GM06990 (cell line): ENCODE measurements at regions not wholly inside any gene's neighbourhood (a gene's known extent, or its start where the extent isn't known, plus 50 kb on each side); places are given as distances from the start of the nearest gene placed in this dataset.

ENCODE experiments used
- DNase-seq: peaks from one replicate; pipeline ENCODE4 v3.0.0-alpha.2; 2011; ENCODE audit not compliant: insufficient read length; ENCODE audit errors: extremely low read depth
- H3K27me3 ChIP-seq: replicated peaks from 2 replicates; pipeline ENCODE4 v1.6.0; 2011; ENCODE audit warnings: low read length; ENCODE audit not compliant: control insufficient read depth, insufficient read depth
- H3K36me3 ChIP-seq: 2 replicates; pipeline ENCODE4 v1.5.1; 2011; ENCODE audit warnings: low read length; ENCODE audit not compliant: control insufficient read depth, insufficient read depth
- H3K4me3 ChIP-seq: replicated peaks from 2 replicates; pipeline ENCODE4 v1.5.1; 2011; ENCODE audit warnings: low read depth, mild to moderate bottlenecking, control low read depth, low read length
- TF ChIP-seq, protein P1 (sequence below): IDR thresholded peaks from 2 replicates; pipeline ENCODE4 v1.5.1; 2011; ENCODE audit warnings: low read length, control low read depth, mild to moderate bottlenecking, inconsistent platforms; ENCODE audit not compliant: insufficient read depth, poor library complexity, severe bottlenecking

DNA sequence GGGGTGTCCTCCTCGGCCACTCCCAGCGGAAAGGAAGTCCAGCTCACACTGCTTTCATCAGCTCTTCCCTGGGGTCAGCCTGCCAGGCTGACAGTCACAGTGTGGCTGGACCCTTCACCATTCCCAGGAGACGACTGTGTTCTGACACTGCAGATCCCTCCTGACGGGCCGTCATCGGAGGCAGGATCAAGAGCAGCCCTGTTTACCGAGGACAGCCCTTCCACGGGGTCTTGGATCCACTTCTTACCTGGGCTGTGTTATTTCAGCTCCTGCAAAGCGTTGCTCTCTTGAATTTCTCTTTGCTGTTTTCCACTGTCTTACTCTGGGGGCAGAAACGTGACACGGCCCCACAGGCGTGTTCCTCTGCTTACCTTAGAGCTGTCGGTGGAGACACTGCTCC lies 149.9 kb upstream of the SOX1 start:
- no peaks in the 10 kb centered on the region for H3K27me3 ChIP-seq
- H3K4me3 ChIP-seq: no peak overlapping the region
- no peaks in the 10 kb centered on the region for H3K36me3 ChIP-seq
- TF ChIP-seq, protein P1, sequence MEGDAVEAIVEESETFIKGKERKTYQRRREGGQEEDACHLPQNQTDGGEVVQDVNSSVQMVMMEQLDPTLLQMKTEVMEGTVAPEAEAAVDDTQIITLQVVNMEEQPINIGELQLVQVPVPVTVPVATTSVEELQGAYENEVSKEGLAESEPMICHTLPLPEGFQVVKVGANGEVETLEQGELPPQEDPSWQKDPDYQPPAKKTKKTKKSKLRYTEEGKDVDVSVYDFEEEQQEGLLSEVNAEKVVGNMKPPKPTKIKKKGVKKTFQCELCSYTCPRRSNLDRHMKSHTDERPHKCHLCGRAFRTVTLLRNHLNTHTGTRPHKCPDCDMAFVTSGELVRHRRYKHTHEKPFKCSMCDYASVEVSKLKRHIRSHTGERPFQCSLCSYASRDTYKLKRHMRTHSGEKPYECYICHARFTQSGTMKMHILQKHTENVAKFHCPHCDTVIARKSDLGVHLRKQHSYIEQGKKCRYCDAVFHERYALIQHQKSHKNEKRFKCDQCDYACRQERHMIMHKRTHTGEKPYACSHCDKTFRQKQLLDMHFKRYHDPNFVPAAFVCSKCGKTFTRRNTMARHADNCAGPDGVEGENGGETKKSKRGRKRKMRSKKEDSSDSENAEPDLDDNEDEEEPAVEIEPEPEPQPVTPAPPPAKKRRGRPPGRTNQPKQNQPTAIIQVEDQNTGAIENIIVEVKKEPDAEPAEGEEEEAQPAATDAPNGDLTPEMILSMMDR: no peak
- DNase-seq: no peak

DNA sequence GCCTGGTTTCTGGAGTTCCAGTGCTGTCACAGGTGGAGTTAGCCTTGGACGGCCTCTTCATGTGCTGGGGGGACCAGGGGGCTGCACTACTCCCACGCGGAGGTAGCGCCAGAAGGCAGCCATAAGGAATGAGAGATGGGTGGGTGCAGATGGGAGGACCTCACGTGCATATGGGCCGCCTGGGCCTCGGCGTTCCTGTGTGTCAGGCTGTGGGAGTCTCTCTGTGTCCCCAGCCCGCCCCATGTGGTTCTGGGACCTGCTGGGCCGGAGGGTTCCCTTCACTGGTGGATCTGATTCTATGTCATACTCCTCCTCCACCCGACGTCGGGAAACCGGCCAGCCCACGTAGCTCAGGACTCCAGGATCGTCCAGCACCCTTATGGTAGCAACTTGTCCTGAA lies 149.0 kb upstream of the SOX1 start:
- DNase-seq: no peak
- Histone ChIP-seq H3K36me3 (no peaks in the 10 kb centered on the region), H3K27me3 (no peaks in the 10 kb centered on the region), H3K4me3 (no peak overlapping the region)
- TF ChIP-seq, protein P1: no peak

DNA sequence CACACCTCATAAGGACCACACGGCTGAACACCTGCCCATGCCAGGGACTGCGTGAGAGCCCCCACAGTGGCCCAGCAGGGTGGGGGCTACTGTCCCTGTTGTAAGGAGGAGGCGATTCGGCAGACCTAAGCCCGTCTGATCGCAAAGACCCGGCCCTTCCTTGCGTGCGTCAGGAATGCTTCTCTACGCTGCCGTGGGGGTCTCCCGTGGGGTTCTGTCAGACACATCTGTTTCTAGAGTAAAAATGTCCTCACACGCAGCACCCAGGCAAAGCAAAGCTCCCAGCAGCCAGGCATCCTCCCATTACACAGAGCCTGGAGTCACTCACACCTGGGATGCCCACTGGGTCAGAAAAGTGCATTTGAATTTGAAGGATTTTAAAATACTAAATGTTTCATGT lies 147.7 kb upstream of the SOX1 start:
- TF ChIP-seq, protein P1: no peak
- H3K27me3 ChIP-seq: no peaks in the 10 kb centered on the region

DNA sequence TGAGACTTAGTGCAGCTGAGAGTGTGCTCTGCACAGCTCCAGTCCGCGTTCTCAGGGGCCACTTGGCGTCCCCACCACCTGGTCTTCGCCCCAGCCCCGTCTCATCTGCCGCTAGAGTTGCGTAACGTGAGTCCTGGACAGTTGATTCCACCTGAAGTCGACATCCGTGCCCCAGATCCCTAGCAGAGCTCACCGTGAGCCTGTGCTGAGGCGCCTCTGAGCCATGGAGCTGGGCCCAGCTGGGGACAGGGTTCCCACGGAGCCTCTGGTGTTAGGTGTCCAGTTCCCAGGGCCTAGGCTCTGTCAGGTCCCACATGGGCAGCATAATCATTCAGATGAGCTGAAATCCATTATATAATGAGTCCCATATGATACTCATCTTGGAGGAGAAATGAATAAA lies 147.1 kb upstream of the SOX1 start:
- H3K4me3 ChIP-seq: no peak overlapping the region
- TF ChIP-seq, protein P1: no peak
- H3K27me3 ChIP-seq: no peaks in the 10 kb centered on the region
- no peak for DNase-seq
- H3K36me3 ChIP-seq: no peaks in the 10 kb centered on the region

More for the DNA sequence above, 147.7 kb upstream of the SOX1 start:
- Histone ChIP-seq H3K4me3 (no peak overlapping the region), H3K36me3 (no peaks in the 10 kb centered on the region)
- DNase-seq: no peak

DNA sequence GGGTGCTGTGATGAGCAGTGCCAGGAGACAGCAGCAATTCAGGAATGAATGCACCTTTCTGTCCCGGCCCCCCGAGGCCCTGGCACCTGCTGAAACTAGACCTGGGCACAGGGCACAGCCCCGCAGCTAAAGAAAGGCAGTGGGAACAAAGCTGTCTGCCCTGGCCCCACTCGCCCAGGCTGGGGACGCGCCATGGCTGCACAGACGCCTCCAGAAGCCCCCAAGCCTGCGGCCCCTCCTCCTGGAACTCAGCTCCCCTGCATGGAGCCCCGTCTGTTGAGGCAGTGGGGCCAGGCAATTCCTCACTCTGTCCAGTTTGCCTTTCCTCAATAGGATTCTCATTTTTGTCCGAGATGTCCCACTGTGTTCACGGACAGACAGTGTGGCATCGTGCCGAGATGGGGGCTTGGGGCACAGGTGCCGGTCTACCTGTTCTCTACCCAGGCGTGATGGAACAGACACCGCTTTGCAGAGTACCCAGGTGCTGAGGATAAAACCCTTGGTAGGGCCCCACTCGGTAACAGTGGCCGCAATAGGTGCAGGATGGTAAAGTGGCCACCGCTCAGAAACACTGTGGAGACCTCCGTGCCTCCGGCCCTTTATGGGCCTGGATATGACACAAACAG lies 146.5 kb upstream of the SOX1 start:
- DNase-seq: no peak
- TF ChIP-seq, protein P1: no peak
- Histone ChIP-seq H3K27me3 (no peaks in the 10 kb centered on the region), H3K4me3 (no peak overlapping the region), H3K36me3 (no peaks in the 10 kb centered on the region)
